GM13976 (cell line): ENCODE measurements at regions not wholly inside any gene's neighbourhood (a gene's known extent, or its start where the extent isn't known, plus 50 kb on each side); places are given as distances from the start of the nearest gene placed in this dataset.
"Not testable (repeated sequence)": the region's sequence is repeated elsewhere in the genome, so short reads cannot be mapped to it uniquely, and the experiment has no call there.

Source experiments
- DNase-seq: peaks from one replicate; pipeline ENCODE4 v3.0.0; 2012; ENCODE audit warnings: low spot score
- CTCF ChIP-seq: IDR thresholded peaks from 2 replicates; pipeline ENCODE4 v1.5.1; 2012; ENCODE audit warnings: borderline replicate concordance, mild to moderate bottlenecking; ENCODE audit not compliant: insufficient read depth; ENCODE audit errors: extremely low read depth, missing control alignments, control extremely low read depth
- in situ Hi-C: fragments of 300-500 bp; cut with MboI; formaldehyde crosslinking; loops from one replicate; pipeline ENCODE4 v1.12.0; 2022; ENCODE audit warnings: low sequenced_read_pairs, mixed read lengths, inconsistent platforms; ENCODE audit not compliant: unreplicated experiment

DNA sequence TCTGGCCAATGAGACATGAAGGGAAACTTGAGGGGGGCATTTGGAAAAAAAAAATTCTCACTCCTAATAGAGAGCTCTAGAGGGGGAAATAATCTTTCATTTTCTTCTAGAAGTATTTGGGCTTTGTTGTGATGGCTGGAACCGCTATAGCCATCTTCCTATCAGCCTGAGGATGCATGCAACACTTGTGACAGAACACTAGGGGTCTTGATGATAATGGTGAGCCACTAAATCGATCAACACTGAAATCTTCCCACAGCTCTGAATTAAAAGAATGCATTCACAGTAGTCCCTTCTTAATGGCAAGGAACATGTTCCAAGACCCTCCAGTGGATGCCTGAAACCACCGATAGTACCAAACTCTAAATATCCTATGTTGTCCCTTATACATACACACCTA, 325.3 kb downstream of the LNPK start:
- DNase-seq = no peak
- TF ChIP-seq CTCF = no peak
- in situ Hi-C loops = no loop called here

GRCh38 chr2:175668804-175669203, 333.3 kb downstream of the LNPK start:
- DNase-seq, in situ Hi-C loops: not testable (repeated sequence)

DNA sequence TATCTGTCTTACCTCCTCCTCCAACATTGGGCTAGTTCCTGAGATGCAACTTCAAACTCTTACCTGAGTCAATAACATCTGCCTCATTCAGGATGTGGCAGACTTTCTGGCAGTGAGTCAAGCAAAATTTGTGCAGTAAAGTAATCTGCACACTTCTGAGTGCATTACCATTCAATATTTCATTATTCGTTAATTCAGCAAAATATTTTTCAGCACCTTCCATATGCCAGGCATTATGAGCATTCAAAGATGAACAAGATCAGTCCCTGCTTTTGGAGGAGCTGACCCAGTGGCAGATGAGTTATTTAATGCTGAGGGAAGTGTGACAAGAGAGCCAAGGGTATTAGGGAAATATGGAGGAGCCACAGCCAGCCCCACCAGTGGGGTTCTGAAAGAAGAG, 339.7 kb downstream of the LNPK start:
- DNase-seq = no peak
- in situ Hi-C loops = no loop called here
- TF ChIP-seq CTCF = no peak

GRCh38 chr2:175648577-175649063, 353.4 kb downstream of the LNPK start:
- in situ Hi-C loops = no loop called here
- no peak for DNase-seq
- TF ChIP-seq CTCF = no peak

- no peak for DNase-seq
- TF ChIP-seq CTCF = no peak
- in situ Hi-C loops = no loop called here
Observed at GRCh38 chr2:175647058-175647457, 355.0 kb downstream of the LNPK start.

DNA sequence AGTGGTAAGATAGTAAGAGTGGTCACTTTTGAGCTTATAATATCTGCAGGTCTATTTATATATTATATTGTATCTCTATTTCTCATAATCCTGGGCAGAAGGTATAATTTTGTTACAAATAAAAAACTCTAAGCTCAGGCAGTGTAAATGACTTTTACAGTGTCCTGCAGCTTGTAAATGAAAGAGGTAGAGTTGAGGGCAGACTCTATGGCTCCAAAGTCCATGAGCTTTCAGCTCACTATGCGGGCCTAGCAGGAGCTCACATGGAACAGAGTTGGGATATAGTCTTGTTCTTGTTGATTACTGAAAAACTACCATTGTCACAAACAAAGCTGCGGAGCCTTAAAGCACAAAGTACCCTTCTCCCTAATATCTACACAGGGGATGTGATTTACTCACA, 361.4 kb downstream of the LNPK start:
- in situ Hi-C loops = no loop called here
- no peak for TF ChIP-seq CTCF

GRCh38 chr2:175633227-175633626, 368.8 kb downstream of the LNPK start:
- TF ChIP-seq CTCF = no peak
- in situ Hi-C loops = no loop called here
- no peak for DNase-seq

More for the DNA sequence above, 361.4 kb downstream of the LNPK start:
- no peak for DNase-seq
